Trophoblast cell (in vitro differentiated cells and primary cell): ENCODE measurements at regions not wholly inside any gene's neighbourhood (a gene's known extent, or its start where the extent isn't known, plus 50 kb on each side); places are given as distances from the start of the nearest gene placed in this dataset.

ENCODE experiments used
- DNase-seq, 2 donors: peaks; one replicate each; pipeline ENCODE4 v3.0.0-alpha.2; 2016
- H2AFZ ChIP-seq: 2 replicates; pipeline ENCODE4 v1.6.1; 2013; ENCODE audit warnings: low read length, moderate library complexity, mild to moderate bottlenecking; ENCODE audit not compliant: insufficient read depth, poor library complexity
- H2AK5ac ChIP-seq: 2 replicates; pipeline ENCODE4 v1.6.1; 2013; ENCODE audit warnings: mild to moderate bottlenecking, low read length
- H2BK120ac ChIP-seq: 2 replicates; pipeline ENCODE4 v1.6.1; 2013; ENCODE audit warnings: low read length, mild to moderate bottlenecking, moderate library complexity; ENCODE audit not compliant: insufficient read depth, poor library complexity
- H2BK12ac ChIP-seq: 2 replicates; pipeline ENCODE4 v1.6.1; 2013; ENCODE audit warnings: mild to moderate bottlenecking, low read length, moderate library complexity
- H2BK5ac ChIP-seq: 2 replicates; pipeline ENCODE4 v1.6.1; 2013; ENCODE audit warnings: low read length, low read depth, moderate library complexity, mild to moderate bottlenecking; ENCODE audit not compliant: poor library complexity
- H3K14ac ChIP-seq: 2 replicates; pipeline ENCODE4 v1.6.1; 2013; ENCODE audit warnings: mild to moderate bottlenecking, low read length
- H3K18ac ChIP-seq: 2 replicates; pipeline ENCODE4 v1.6.1; 2013; ENCODE audit warnings: mild to moderate bottlenecking, low read length
- H3K23ac ChIP-seq: 2 replicates; pipeline ENCODE4 v1.6.1; 2013; ENCODE audit warnings: low read length
- H3K27ac ChIP-seq: 2 replicates; pipeline ENCODE4 v1.5.1; 2013; ENCODE audit warnings: low read depth, mild to moderate bottlenecking, inconsistent platforms, low read length, moderate library complexity
- H3K27me3 ChIP-seq: 2 replicates; pipeline ENCODE4 v1.6.1; 2013; ENCODE audit warnings: inconsistent platforms, mild to moderate bottlenecking, low read length, moderate library complexity; ENCODE audit not compliant: insufficient read depth
- H3K36me3 ChIP-seq, 2 experiments: 1 replicate in 1 of 2; 2 replicates in 1 of 2; pipeline ENCODE4 v1.6.1; 2013; ENCODE audit warnings: low read length in 2 of 2, mild to moderate bottlenecking in 2 of 2, moderate library complexity in 1 of 2; ENCODE audit not compliant: insufficient read depth in 2 of 2, control insufficient read depth in 1 of 2
- H3K4ac ChIP-seq: 2 replicates; pipeline ENCODE4 v1.6.1; 2013; ENCODE audit warnings: low read depth, mild to moderate bottlenecking, low read length, moderate library complexity
- H3K4me1 ChIP-seq, 2 experiments: 1 replicate in 1 of 2; 2 replicates in 1 of 2; pipeline ENCODE4 v1.6.1; 2013; ENCODE audit warnings: low read length in 2 of 2, mild to moderate bottlenecking in 2 of 2, moderate library complexity in 1 of 2; ENCODE audit not compliant: insufficient read depth in 2 of 2, control insufficient read depth in 1 of 2
- H3K4me2 ChIP-seq: 2 replicates; pipeline ENCODE4 v1.6.1; 2013; ENCODE audit warnings: inconsistent platforms, mild to moderate bottlenecking, low read length, moderate library complexity
- H3K4me3 ChIP-seq: 2 replicates; pipeline ENCODE4 v1.5.1; 2013; ENCODE audit warnings: mild to moderate bottlenecking, low read depth, low read length, inconsistent platforms
- H3K79me1 ChIP-seq: one replicate; pipeline ENCODE4 v1.6.1; 2013; ENCODE audit warnings: low read length
- H3K79me2 ChIP-seq: 2 replicates; pipeline ENCODE4 v1.6.1; 2013; ENCODE audit warnings: low read length, mild to moderate bottlenecking; ENCODE audit not compliant: control insufficient read depth, insufficient read depth, poor library complexity
- H3K9ac ChIP-seq: 2 replicates; pipeline ENCODE4 v1.6.1; 2013; ENCODE audit warnings: mild to moderate bottlenecking, low read length
- H3K9me3 ChIP-seq: 2 replicates; pipeline ENCODE4 v1.6.1; 2013; ENCODE audit warnings: low read depth, mild to moderate bottlenecking, control low read depth, inconsistent platforms, low read length; ENCODE audit not compliant: insufficient read depth
- H4K12ac ChIP-seq: 2 replicates; pipeline ENCODE4 v1.6.1; 2013; ENCODE audit warnings: low read depth, mild to moderate bottlenecking, low read length, moderate library complexity
- H4K8ac ChIP-seq: 2 replicates; pipeline ENCODE4 v1.6.1; 2013; ENCODE audit warnings: low read depth, mild to moderate bottlenecking, low read length, moderate library complexity
- H4K91ac ChIP-seq: one replicate; pipeline ENCODE4 v1.6.1; 2013; ENCODE audit warnings: low read depth, mild to moderate bottlenecking, low read length, moderate library complexity
- WGBS: extraction: QIAGEN DNeasy Blood & Tissue Kit; methylation state at CpG from one replicate; pipeline ENCODE4 v1.1.7; 2013; ENCODE audit warnings: missing lambda C conversion rate; ENCODE audit not compliant: insufficient read length, insufficient coverage; ENCODE audit errors: extremely low coverage; 5-methylcytosine and 5-hydroxymethylcytosine counted together

DNA sequence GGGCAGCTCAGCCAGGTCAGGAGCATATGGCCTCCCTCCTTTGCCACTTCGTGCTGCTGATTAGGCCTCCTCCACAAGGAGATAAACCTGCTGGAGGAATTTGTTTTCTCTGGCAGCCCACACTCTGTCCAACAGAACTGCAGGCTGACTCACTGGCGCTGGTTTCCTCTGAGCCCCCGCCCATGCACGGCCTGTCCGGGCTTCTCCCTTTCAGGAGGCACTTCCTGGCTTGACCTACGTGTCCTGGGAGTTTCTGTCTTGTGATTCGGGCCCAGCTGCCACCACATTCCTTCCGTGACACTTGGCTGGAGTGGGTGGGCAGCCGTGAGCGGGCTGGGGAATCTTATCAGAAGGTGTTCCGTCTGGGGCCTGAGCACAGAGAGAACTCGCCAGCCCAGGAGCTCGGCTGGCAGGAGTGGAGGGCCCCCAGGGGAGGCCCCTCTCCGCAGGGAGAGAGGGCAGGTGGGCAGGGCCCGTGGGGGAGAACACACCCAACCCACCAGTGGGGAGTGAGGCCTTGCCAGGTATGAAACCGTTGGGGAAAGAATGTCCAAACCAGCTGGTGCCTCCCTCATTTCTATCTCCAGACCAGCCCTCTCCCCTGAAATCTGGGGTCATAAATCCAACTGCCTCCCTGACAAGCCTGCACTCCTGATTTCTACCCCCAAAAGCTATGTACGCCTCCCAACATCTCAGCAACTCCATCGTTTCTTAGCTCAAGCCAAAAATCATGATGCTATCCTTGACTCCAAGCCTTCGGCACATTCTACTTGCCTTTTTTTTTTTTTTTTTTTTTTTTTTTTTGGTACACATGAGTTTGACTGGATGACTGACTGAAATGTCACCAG, 110.6 kb upstream of the MEF2A start:
- no peaks in the 10 kb centered on the region for H3K79me2 ChIP-seq
- peak; percentile 93 to 95 for DNase-seq
- WGBS, result no CpG with 5 or more reads among the region's 19 CpGs

DNA sequence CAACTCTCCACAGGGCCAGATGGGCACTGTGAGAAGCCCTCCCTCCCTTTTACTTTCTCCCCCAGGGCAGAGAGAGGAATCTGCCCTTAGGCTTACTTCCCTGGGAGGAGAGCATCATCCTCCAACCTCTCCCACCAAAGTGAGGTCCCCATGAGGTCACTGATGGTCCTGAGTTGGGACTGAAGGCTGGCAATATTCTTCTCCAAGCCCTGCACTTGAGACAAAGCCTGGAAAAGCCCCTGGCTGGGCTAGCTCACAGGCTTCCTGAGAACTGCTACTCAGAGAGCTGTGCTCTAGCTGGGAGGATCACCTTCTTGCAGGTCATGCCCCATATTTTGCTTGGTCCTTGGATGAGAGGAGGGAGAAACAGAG, 110.0 kb upstream of the MEF2A start:
- H3K4me3 ChIP-seq, result no peak overlapping the region
- H3K79me2 ChIP-seq, result no peaks in the 10 kb centered on the region
- no peak overlapping the region for H3K4ac ChIP-seq
- no peak overlapping the region for H3K18ac ChIP-seq
- peak; percentile 8 to 49 for DNase-seq
- no peak overlapping the region for H2BK5ac ChIP-seq
- no peak overlapping the region for H3K14ac ChIP-seq
- H3K79me1 ChIP-seq, result peaks cover 12% of the 10 kb centered on the region
- no peak overlapping the region for H3K9ac ChIP-seq
- peaks cover 23 to 29% of the 10 kb centered on the region in 2 experiments for H3K4me1 ChIP-seq
- H3K23ac ChIP-seq, result no peak overlapping the region
- no peak overlapping the region for H3K27ac ChIP-seq
- H2BK12ac ChIP-seq, result no peak overlapping the region
- H3K27me3 ChIP-seq, result no peaks in the 10 kb centered on the region
- no peaks in the 10 kb centered on the region for H3K36me3 ChIP-seq
- no peak overlapping the region for H3K4me2 ChIP-seq
- H3K9me3 ChIP-seq, result peaks cover 2% of the 10 kb centered on the region
- no peak overlapping the region for H2AK5ac ChIP-seq
- H2AFZ ChIP-seq, result no peak overlapping the region
- no peak overlapping the region for H4K12ac ChIP-seq
- no peak overlapping the region for H4K8ac ChIP-seq
- no peak overlapping the region for H2BK120ac ChIP-seq
- H4K91ac ChIP-seq, result no peak overlapping the region

More for the DNA sequence above, 110.6 kb upstream of the MEF2A start:
- Histone ChIP-seq H2AK5ac (no peak overlapping the region), H4K91ac (peak overlapping the region; percentile 88), H3K27me3 (no peaks in the 10 kb centered on the region), H3K4me3 (no peak overlapping the region), H4K8ac (peak overlapping the region; percentile 38), H3K27ac (peak overlapping the region; percentile 57), H3K23ac (no peak overlapping the region), H2BK12ac (peak overlapping the region; percentile 74), H3K14ac (no peak overlapping the region), H3K4ac (peak overlapping the region; percentile 49), H2BK120ac (peak overlapping the region; percentile 55), H3K4me2 (peak overlapping the region; percentile 25), H2BK5ac (peak overlapping the region; percentile 45), H3K9me3 (peaks cover 2% of the 10 kb centered on the region), H3K18ac (no peak overlapping the region), H2AFZ (peak overlapping the region; percentile 50), H3K79me1 (peaks cover 12% of the 10 kb centered on the region), H3K36me3 (no peaks in the 10 kb centered on the region), H3K9ac (no peak overlapping the region), H3K4me1 (peaks cover 28 to 31% of the 10 kb centered on the region in 2 experiments), H4K12ac (peak overlapping the region; percentile 12)

DNA sequence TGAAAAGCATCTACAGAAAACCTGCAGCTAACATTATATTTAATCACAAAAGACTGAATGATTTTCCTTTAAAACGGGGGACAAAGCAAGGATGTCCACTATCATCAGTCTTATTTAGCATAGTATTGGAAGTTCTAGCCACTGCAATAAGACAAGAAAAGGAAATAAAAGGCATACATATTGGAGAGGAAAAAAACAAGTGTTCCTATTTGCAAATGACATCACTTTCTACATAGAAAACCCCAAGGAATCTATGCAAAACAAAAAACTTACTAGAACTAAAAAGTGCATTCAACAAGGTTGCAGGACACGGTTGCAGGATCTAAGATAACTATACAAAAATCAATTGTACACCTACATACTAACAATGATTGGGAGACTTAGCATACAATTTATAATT, 101.6 kb upstream of the MEF2A start:
- Histone ChIP-seq H2AFZ (no peak overlapping the region), H4K8ac (no peak overlapping the region), H3K79me2 (no peaks in the 10 kb centered on the region), H2BK12ac (no peak overlapping the region), H2AK5ac (no peak overlapping the region), H3K14ac (no peak overlapping the region), H4K91ac (no peak overlapping the region), H3K4me1 (no peaks in the 10 kb centered on the region), H3K4me3 (no peak overlapping the region), H3K18ac (no peak overlapping the region), H3K4me2 (no peak overlapping the region), H3K27ac (no peak overlapping the region), H3K27me3 (no peaks in the 10 kb centered on the region), H2BK5ac (no peak overlapping the region), H4K12ac (no peak overlapping the region), H3K23ac (no peak overlapping the region), H3K9ac (no peak overlapping the region), H3K36me3 (no peaks in the 10 kb centered on the region), H3K79me1 (no peaks in the 10 kb centered on the region), H2BK120ac (no peak overlapping the region), H3K9me3 (peaks cover 3% of the 10 kb centered on the region), H3K4ac (no peak overlapping the region)
- no peak for DNase-seq
- WGBS, result no CpG with 5 or more reads among the region's 2 CpGs

DNA sequence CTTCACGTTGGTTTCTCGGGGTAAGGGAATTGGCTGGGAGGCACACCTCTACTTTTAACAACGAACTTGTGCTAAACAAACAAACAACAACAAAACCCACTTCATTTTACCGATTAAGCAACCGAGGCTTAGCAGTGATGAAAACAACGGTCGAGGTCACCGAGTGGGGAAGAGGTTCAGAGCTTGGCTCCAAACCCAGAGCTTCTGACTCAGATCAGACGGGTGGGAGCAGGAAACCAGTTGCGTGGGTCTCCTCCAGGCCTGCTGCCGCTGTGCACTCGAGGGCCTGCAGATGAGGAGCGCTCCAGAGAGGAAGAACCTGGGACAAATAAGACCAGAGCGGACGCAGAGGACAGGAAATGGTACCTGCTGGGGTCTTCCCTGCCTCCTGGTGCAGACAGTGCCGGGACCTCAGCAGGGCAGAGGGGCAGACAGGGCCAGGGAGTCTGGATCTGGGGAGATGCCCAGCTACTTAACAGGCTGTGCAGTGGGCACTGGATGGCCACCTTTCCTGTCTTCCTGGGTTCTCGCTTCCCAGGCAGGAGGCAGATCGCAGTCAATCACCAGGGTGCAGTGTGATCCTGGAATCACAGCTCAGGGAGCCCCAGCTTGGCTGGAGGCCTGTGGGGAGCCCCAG, 99.0 kb upstream of the MEF2A start:
- Histone ChIP-seq H4K12ac (no peak overlapping the region), H3K4me3 (no peak overlapping the region), H3K9me3 (peaks cover 1% of the 10 kb centered on the region), H3K14ac (no peak overlapping the region), H4K91ac (no peak overlapping the region), H2BK120ac (no peak overlapping the region), H3K27me3 (no peaks in the 10 kb centered on the region), H4K8ac (no peak overlapping the region), H3K4me2 (no peak overlapping the region), H3K4ac (no peak overlapping the region), H2BK5ac (no peak overlapping the region), H3K18ac (no peak overlapping the region), H3K27ac (no peak overlapping the region), H2BK12ac (no peak overlapping the region), H2AK5ac (no peak overlapping the region), H3K79me2 (no peaks in the 10 kb centered on the region), H2AFZ (no peak overlapping the region), H3K36me3 (no peaks in the 10 kb centered on the region), H3K23ac (no peak overlapping the region), H3K9ac (no peak overlapping the region), H3K79me1 (no peaks in the 10 kb centered on the region), H3K4me1 (no peaks in the 10 kb centered on the region)
- DNase-seq, result no peak
- WGBS, result no CpG with 5 or more reads among the region's 18 CpGs
